ENCODE measurements at regions not wholly inside any gene's neighbourhood (a gene's known extent, or its start where the extent isn't known, plus 50 kb on each side); places are given as distances from the start of the nearest gene placed in this dataset.

DNA sequence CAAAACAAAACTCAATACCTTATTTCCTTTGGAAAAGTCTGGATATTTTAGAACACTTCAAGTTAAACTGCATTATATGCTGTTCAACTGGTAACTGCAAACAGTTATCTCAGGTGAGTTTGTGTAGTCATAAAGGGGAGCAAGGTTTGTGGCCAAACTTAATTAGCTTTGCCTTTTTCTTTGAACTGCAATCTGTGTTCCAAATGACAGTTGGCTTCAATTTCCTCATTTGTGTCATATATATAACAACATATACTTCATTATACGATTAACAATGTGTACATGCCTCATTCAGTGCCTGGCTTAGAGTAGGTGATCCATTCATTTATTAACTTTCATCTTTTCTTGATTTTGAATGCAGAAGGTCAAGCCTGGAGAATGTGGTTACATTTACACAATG, 55.8 kb downstream of the KCNE4 start:
- FAIRE-seq = no peak
- H3K4me1 ChIP-seq (ENCODE audit: control insufficient read depth in 3 of 3, insufficient read depth in 2 of 3, low read depth in 1 of 3, low read length in 2 of 3) = no peaks in the 10 kb centered on the region
- no peaks in the 10 kb centered on the region for H3K9me3 ChIP-seq (ENCODE audit: control insufficient read depth in 2 of 2, insufficient read depth in 1 of 2, low read depth in 1 of 2, low read length in 1 of 2)
- no peak overlapping the region for H3K4me3 ChIP-seq (ENCODE audit: low read depth in 1 of 3, low read length in 3 of 3)
- 21 to 61% (median 21%) methylated on average over 1 of the region's 1 CpG for WGBS, 3 donors
- no peak overlapping the region for H3K27ac ChIP-seq (ENCODE audit: low read depth in 1 of 3, low read length in 2 of 3)
- DNase-seq = no peak
- H3K27me3 ChIP-seq (ENCODE audit: control insufficient read depth in 3 of 3, insufficient read depth in 3 of 3, low read length in 3 of 3) = no peaks in the 10 kb centered on the region
- H3K36me3 ChIP-seq (ENCODE audit: control insufficient read depth in 3 of 3, insufficient read depth in 2 of 3, low read depth in 1 of 3, low read length in 3 of 3) = no peaks in the 10 kb centered on the region

DNA sequence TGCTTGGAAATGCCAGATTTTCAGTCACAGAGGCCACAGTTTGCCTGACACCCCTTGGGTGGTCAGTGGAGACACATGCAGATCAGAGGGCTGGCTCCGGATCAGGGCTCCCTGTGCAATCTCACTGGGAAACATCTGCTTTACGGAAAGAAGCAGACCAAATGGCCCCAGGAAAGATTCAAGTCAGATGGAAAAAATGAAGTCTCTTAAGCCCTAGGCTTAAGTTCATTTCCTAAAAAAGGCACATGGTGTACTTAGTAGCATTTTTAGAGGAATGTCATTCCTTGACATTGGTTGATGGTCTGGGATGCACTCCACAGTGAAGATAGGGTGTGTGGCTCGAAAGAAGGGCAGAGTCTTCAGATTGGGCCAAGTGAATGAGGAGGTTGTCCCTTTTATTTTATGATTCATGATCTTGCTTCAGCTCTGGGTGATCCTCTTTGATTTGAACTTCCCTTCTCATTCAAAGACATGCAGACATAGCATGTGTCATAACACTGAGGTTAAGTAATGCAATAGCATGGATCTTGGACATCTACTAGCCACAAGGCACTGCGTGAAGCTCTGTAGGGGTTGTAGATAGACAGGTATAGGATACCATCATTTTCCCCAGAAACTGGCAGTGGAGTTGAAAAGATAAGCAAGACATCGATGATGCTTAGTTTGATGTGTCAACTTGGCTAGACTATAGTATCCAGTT, 56.5 kb downstream of the KCNE4 start:
- no peak overlapping the region for H3K4me3 ChIP-seq (ENCODE audit: low read depth in 1 of 3, low read length in 3 of 3)
- no peak for DNase-seq
- 48 to 67% (median 66%) methylated on average over 5 of the region's 5 CpGs for WGBS, 3 donors
- no peaks in the 10 kb centered on the region for H3K36me3 ChIP-seq (ENCODE audit: control insufficient read depth in 3 of 3, insufficient read depth in 2 of 3, low read depth in 1 of 3, low read length in 3 of 3)
- no peak for FAIRE-seq
- H3K27ac ChIP-seq (ENCODE audit: low read depth in 1 of 3, low read length in 2 of 3) = no peak overlapping the region
- H3K4me1 ChIP-seq (ENCODE audit: control insufficient read depth in 3 of 3, insufficient read depth in 2 of 3, low read depth in 1 of 3, low read length in 2 of 3) = no peaks in the 10 kb centered on the region
- H3K27me3 ChIP-seq (ENCODE audit: control insufficient read depth in 3 of 3, insufficient read depth in 3 of 3, low read length in 3 of 3) = no peaks in the 10 kb centered on the region
- no peaks in the 10 kb centered on the region for H3K9me3 ChIP-seq (ENCODE audit: control insufficient read depth in 2 of 2, insufficient read depth in 1 of 2, low read depth in 1 of 2, low read length in 1 of 2)

GRCh38 chr2:223109341-223109740, 57.4 kb downstream of the KCNE4 start:
- H3K4me3 ChIP-seq (ENCODE audit: low read depth in 1 of 3, low read length in 3 of 3) = no peak overlapping the region
- FAIRE-seq = no peak
- no peaks in the 10 kb centered on the region for H3K27me3 ChIP-seq (ENCODE audit: control insufficient read depth in 3 of 3, insufficient read depth in 3 of 3, low read length in 3 of 3)
- H3K9me3 ChIP-seq (ENCODE audit: control insufficient read depth in 2 of 2, insufficient read depth in 1 of 2, low read depth in 1 of 2, low read length in 1 of 2) = no peaks in the 10 kb centered on the region
- DNase-seq = no peak
- no peaks in the 10 kb centered on the region for H3K36me3 ChIP-seq (ENCODE audit: control insufficient read depth in 3 of 3, insufficient read depth in 2 of 3, low read depth in 1 of 3, low read length in 3 of 3)
- H3K4me1 ChIP-seq (ENCODE audit: control insufficient read depth in 3 of 3, insufficient read depth in 2 of 3, low read depth in 1 of 3, low read length in 2 of 3) = no peaks in the 10 kb centered on the region
- no peak overlapping the region for H3K27ac ChIP-seq (ENCODE audit: low read depth in 1 of 3, low read length in 2 of 3)
- 31 to 67% (median 41%) methylated on average over 3 of the region's 3 CpGs for WGBS, 3 donors

DNA sequence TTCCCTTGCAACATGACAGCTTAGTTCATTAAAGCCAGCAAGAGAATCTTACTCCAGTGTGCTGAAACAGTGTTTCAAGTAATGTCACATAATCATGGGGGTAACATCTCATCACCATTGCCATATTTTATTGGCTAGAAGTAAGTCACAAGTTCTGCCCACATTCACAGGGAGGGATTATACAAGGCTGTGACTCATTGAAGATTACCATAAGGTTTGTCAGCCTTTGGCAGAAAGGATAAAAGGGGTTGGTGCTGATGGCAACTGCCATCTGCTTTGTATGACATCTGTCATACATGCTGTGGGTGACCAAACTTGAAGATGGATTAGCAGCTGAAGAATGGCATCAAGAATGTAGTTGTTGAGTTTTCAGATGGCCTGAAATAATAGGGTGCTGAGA, 61.2 kb downstream of the KCNE4 start:
- no peaks in the 10 kb centered on the region for H3K4me1 ChIP-seq (ENCODE audit: control insufficient read depth in 3 of 3, insufficient read depth in 2 of 3, low read depth in 1 of 3, low read length in 2 of 3)
- no peak overlapping the region for H3K27ac ChIP-seq (ENCODE audit: low read depth in 1 of 3, low read length in 2 of 3)
- H3K9me3 ChIP-seq (ENCODE audit: control insufficient read depth in 2 of 2, insufficient read depth in 1 of 2, low read depth in 1 of 2, low read length in 1 of 2) = no peaks in the 10 kb centered on the region
- no peaks in the 10 kb centered on the region for H3K27me3 ChIP-seq (ENCODE audit: control insufficient read depth in 3 of 3, insufficient read depth in 3 of 3, low read length in 3 of 3)
- FAIRE-seq = no peak
- DNase-seq = no peak
- no peak overlapping the region for H3K4me3 ChIP-seq (ENCODE audit: low read depth in 1 of 3, low read length in 3 of 3)
- H3K36me3 ChIP-seq (ENCODE audit: control insufficient read depth in 3 of 3, insufficient read depth in 2 of 3, low read depth in 1 of 3, low read length in 3 of 3) = no peaks in the 10 kb centered on the region

GRCh38 chr2:223114170-223114569, 62.2 kb downstream of the KCNE4 start:
- H3K27me3 ChIP-seq (ENCODE audit: control insufficient read depth in 3 of 3, insufficient read depth in 3 of 3, low read length in 3 of 3) = no peaks in the 10 kb centered on the region
- DNase-seq = no peak
- no peaks in the 10 kb centered on the region for H3K36me3 ChIP-seq (ENCODE audit: control insufficient read depth in 3 of 3, insufficient read depth in 2 of 3, low read depth in 1 of 3, low read length in 3 of 3)
- H3K9me3 ChIP-seq (ENCODE audit: control insufficient read depth in 2 of 2, insufficient read depth in 1 of 2, low read depth in 1 of 2, low read length in 1 of 2) = no peaks in the 10 kb centered on the region
- WGBS, 3 donors = 62 to 86% (median 80%) methylated on average over 3 of the region's 3 CpGs
- H3K4me1 ChIP-seq (ENCODE audit: control insufficient read depth in 3 of 3, insufficient read depth in 2 of 3, low read depth in 1 of 3, low read length in 2 of 3) = no peaks in the 10 kb centered on the region
- no peak for FAIRE-seq
- H3K27ac ChIP-seq (ENCODE audit: low read depth in 1 of 3, low read length in 2 of 3) = no peak overlapping the region
- H3K4me3 ChIP-seq (ENCODE audit: low read depth in 1 of 3, low read length in 3 of 3) = no peak overlapping the region

GRCh38 chr2:223114917-223115316, 62.9 kb downstream of the KCNE4 start:
- no peak for FAIRE-seq
- no peaks in the 10 kb centered on the region for H3K36me3 ChIP-seq (ENCODE audit: control insufficient read depth in 3 of 3, insufficient read depth in 2 of 3, low read depth in 1 of 3, low read length in 3 of 3)
- no peaks in the 10 kb centered on the region for H3K9me3 ChIP-seq (ENCODE audit: control insufficient read depth in 2 of 2, insufficient read depth in 1 of 2, low read depth in 1 of 2, low read length in 1 of 2)
- no peaks in the 10 kb centered on the region for H3K4me1 ChIP-seq (ENCODE audit: control insufficient read depth in 3 of 3, insufficient read depth in 2 of 3, low read depth in 1 of 3, low read length in 2 of 3)
- H3K4me3 ChIP-seq (ENCODE audit: low read depth in 1 of 3, low read length in 3 of 3) = no peak overlapping the region
- H3K27ac ChIP-seq (ENCODE audit: low read depth in 1 of 3, low read length in 2 of 3) = no peak overlapping the region
- WGBS, 3 donors = 86 to 93% (median 88%) methylated on average over 3 of the region's 3 CpGs
- no peak for DNase-seq
- H3K27me3 ChIP-seq (ENCODE audit: control insufficient read depth in 3 of 3, insufficient read depth in 3 of 3, low read length in 3 of 3) = no peaks in the 10 kb centered on the region

DNA sequence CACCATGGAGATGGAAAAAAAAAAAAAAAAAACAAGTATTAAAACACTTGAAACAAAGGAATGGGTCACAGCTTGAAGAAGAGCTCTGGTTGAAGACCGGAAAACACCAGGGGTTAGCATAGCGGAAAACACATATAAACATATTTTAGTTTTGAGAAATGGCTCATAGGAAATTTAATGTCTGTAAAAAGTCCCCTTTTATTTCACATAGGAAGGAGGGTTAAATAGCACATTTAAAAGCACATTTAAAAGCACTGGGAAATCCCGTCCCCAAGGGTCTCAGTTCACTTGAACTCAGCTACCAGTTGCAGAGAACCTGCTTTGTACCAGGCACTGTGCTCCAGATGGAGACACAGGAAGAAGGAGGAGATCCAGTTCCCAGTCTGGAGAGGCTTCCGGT, 65.5 kb downstream of the KCNE4 start:
- Histone ChIP-seq H3K27ac (ENCODE audit: low read depth in 1 of 3, low read length in 2 of 3) (no peak overlapping the region), H3K4me1 (ENCODE audit: control insufficient read depth in 3 of 3, insufficient read depth in 2 of 3, low read depth in 1 of 3, low read length in 2 of 3) (no peaks in the 10 kb centered on the region), H3K36me3 (ENCODE audit: control insufficient read depth in 3 of 3, insufficient read depth in 2 of 3, low read depth in 1 of 3, low read length in 3 of 3) (no peaks in the 10 kb centered on the region), H3K9me3 (ENCODE audit: control insufficient read depth in 2 of 2, insufficient read depth in 1 of 2, low read depth in 1 of 2, low read length in 1 of 2) (no peaks in the 10 kb centered on the region), H3K27me3 (ENCODE audit: control insufficient read depth in 3 of 3, insufficient read depth in 3 of 3, low read length in 3 of 3) (no peaks in the 10 kb centered on the region), H3K4me3 (ENCODE audit: low read depth in 1 of 3, low read length in 3 of 3) (no peak overlapping the region)
- no peak for DNase-seq
- 69 to 84% (median 75%) methylated on average over 4 of the region's 4 CpGs for WGBS, 3 donors
- no peak for FAIRE-seq

DNA sequence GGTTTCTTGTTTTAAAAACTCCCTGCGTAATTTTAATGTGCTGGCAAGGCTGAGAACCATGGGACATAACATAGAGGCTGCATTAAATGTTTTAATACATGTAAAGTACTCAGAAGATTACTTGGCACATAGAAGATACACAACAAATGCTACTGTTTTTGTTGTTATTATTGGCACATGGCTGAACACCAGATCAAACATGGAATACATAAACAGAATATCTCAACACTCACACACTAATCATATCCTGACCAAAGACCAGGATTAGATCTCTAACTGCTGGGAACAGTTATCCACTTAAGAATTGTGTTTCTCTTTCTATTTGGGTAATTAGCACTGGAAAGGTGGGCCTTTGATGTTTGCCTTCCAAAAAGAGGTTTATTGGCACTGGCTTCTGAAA, 69.3 kb downstream of the KCNE4 start:
- Histone ChIP-seq H3K4me3 (ENCODE audit: low read depth in 1 of 3, low read length in 3 of 3) (no peak overlapping the region), H3K27ac (ENCODE audit: low read depth in 1 of 3, low read length in 2 of 3) (no peak overlapping the region), H3K9me3 (ENCODE audit: control insufficient read depth in 2 of 2, insufficient read depth in 1 of 2, low read depth in 1 of 2, low read length in 1 of 2) (no peaks in the 10 kb centered on the region), H3K4me1 (ENCODE audit: control insufficient read depth in 3 of 3, insufficient read depth in 2 of 3, low read depth in 1 of 3, low read length in 2 of 3) (no peaks in the 10 kb centered on the region), H3K27me3 (ENCODE audit: control insufficient read depth in 3 of 3, insufficient read depth in 3 of 3, low read length in 3 of 3) (no peaks in the 10 kb centered on the region), H3K36me3 (ENCODE audit: control insufficient read depth in 3 of 3, insufficient read depth in 2 of 3, low read depth in 1 of 3, low read length in 3 of 3) (no peaks in the 10 kb centered on the region)
- DNase-seq (no peak), FAIRE-seq (no peak)
- 66 to 74% (median 72%) methylated on average over 1 of the region's 1 CpG for WGBS, 3 donors

DNA sequence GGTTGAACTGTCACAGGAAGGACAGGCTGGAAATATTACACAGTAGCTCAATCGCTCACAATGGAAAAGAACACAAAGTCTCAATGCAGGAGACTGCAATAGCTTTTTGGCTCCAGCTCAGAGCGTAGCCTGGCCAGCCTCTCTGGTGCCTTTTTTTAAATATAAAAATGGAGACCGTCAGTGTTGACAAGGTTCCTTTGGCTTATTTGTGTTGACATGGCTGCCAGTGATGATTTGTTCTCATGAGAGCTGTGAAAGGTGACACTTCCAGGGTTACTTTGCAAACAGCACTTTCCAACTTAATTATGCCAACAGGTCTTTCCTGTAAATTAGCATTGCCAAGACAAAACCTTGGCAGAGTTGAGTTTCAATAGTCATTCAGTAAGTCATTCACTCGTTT, 70.8 kb downstream of the KCNE4 start:
- 36 to 59% (median 56%) methylated on average over 4 of the region's 4 CpGs for WGBS, 3 donors
- no peaks in the 10 kb centered on the region for H3K9me3 ChIP-seq (ENCODE audit: control insufficient read depth in 2 of 2, insufficient read depth in 1 of 2, low read depth in 1 of 2, low read length in 1 of 2)
- no peak for FAIRE-seq

More for the DNA sequence above, 70.8 kb downstream of the KCNE4 start:
- Histone ChIP-seq H3K4me1 (ENCODE audit: control insufficient read depth in 3 of 3, insufficient read depth in 2 of 3, low read depth in 1 of 3, low read length in 2 of 3) (no peaks in the 10 kb centered on the region), H3K36me3 (ENCODE audit: control insufficient read depth in 3 of 3, insufficient read depth in 2 of 3, low read depth in 1 of 3, low read length in 3 of 3) (no peaks in the 10 kb centered on the region), H3K27ac (ENCODE audit: low read depth in 1 of 3, low read length in 2 of 3) (no peak overlapping the region), H3K27me3 (ENCODE audit: control insufficient read depth in 3 of 3, insufficient read depth in 3 of 3, low read length in 3 of 3) (no peaks in the 10 kb centered on the region), H3K4me3 (ENCODE audit: low read depth in 1 of 3, low read length in 3 of 3) (no peak overlapping the region)
- no peak for DNase-seq
